ENCODE measurements at regions not wholly inside any gene's neighbourhood (a gene's known extent, or its start where the extent isn't known, plus 50 kb on each side); places are given as distances from the start of the nearest gene placed in this dataset.

- DNase-seq (ENCODE audit: low read depth, low spot score), result no peak
- in situ Hi-C loops (cut with HindIII; ENCODE audit: low sequenced_read_pairs), result no loop called here
- TF ChIP-seq CTCF (IDR thresholded peaks at IDR 0.05; ENCODE audit: low read depth, low read length), result no peak
- no peak overlapping the region for H3K4me3 ChIP-seq (ENCODE audit: low read depth, low read length)
Observed at GRCh38 chr6:66638518-66638917, 931.5 kb upstream of the EYS start.

- in situ Hi-C loops (cut with HindIII; ENCODE audit: low sequenced_read_pairs), result no loop called here
- no peak for DNase-seq (ENCODE audit: low read depth, low spot score)
- TF ChIP-seq CTCF (IDR thresholded peaks at IDR 0.05; ENCODE audit: low read depth, low read length), result no peak
- no peak overlapping the region for H3K4me3 ChIP-seq (ENCODE audit: low read depth, low read length)
Observed at GRCh38 chr6:66638099-66638498, 931.1 kb upstream of the EYS start.

- in situ Hi-C loops (cut with HindIII; ENCODE audit: low sequenced_read_pairs), result no loop called here
- no peak for DNase-seq (ENCODE audit: low read depth, low spot score)
- no peak for TF ChIP-seq CTCF (IDR thresholded peaks at IDR 0.05; ENCODE audit: low read depth, low read length)
- no peak overlapping the region for H3K4me3 ChIP-seq (ENCODE audit: low read depth, low read length)
Observed at GRCh38 chr6:66628917-66629316, 921.9 kb upstream of the EYS start.

- no peak for TF ChIP-seq CTCF (IDR thresholded peaks at IDR 0.05; ENCODE audit: low read depth, low read length)
- in situ Hi-C loops (cut with HindIII; ENCODE audit: low sequenced_read_pairs), result no loop called here
Observed at GRCh38 chr6:66623050-66623449, 916.0 kb upstream of the EYS start.

GRCh38 chr6:66605971-66606370 lies 898.9 kb upstream of the EYS start:
- DNase-seq (ENCODE audit: low read depth, low spot score), result peak; percentile 36
- H3K4me3 ChIP-seq (ENCODE audit: low read depth, low read length), result no peak overlapping the region
- TF ChIP-seq CTCF (IDR thresholded peaks at IDR 0.05; ENCODE audit: low read depth, low read length), result no peak
- in situ Hi-C loops (cut with HindIII; ENCODE audit: low sequenced_read_pairs), result no loop called here

More at GRCh38 chr6:66623050-66623449, 916.0 kb upstream of the EYS start:
- no peak for DNase-seq (ENCODE audit: low read depth, low spot score)
- no peak overlapping the region for H3K4me3 ChIP-seq (ENCODE audit: low read depth, low read length)

GRCh38 chr6:66605011-66605410 lies 898.0 kb upstream of the EYS start:
- TF ChIP-seq CTCF (IDR thresholded peaks at IDR 0.05; ENCODE audit: low read depth, low read length), result no peak
- in situ Hi-C loops (cut with HindIII; ENCODE audit: low sequenced_read_pairs), result no loop called here

GRCh38 chr6:66599541-66599940 lies 892.5 kb upstream of the EYS start:
- DNase-seq (ENCODE audit: low read depth, low spot score), result no peak
- TF ChIP-seq CTCF (IDR thresholded peaks at IDR 0.05; ENCODE audit: low read depth, low read length), result no peak
- in situ Hi-C loops (cut with HindIII; ENCODE audit: low sequenced_read_pairs), result no loop called here
- H3K4me3 ChIP-seq (ENCODE audit: low read depth, low read length), result no peak overlapping the region

More at GRCh38 chr6:66605011-66605410, 898.0 kb upstream of the EYS start:
- DNase-seq (ENCODE audit: low read depth, low spot score), result peak; percentile 60
- H3K4me3 ChIP-seq (ENCODE audit: low read depth, low read length), result no peak overlapping the region

Measured in astrocyte of the spinal cord (primary cell).